ENCODE measurements at regions not wholly inside any gene's neighbourhood (a gene's known extent, or its start where the extent isn't known, plus 50 kb on each side); places are given as distances from the start of the nearest gene placed in this dataset.

GRCh38 chr15:38163658-38164057 lies 89.0 kb upstream of the SPRED1 start:
- TF ChIP-seq POLR2AphosphoS5 (IDR thresholded peaks at IDR 0.05) (no peak), EP300 (IDR thresholded peaks at IDR 0.05) (no peak), POLR2A (IDR thresholded peaks at IDR 0.05) (no peak), CTCF (IDR thresholded peaks at IDR 0.05) (no peak)
- no peaks in the 10 kb centered on the region for H3K9me3 ChIP-seq
- no peak for DNase-seq (ENCODE audit: low spot score in 2 of 2)
- no peaks in the 10 kb centered on the region for H3K36me3 ChIP-seq
- peaks cover 3% of the 10 kb centered on the region for H3K4me1 ChIP-seq
- no peak overlapping the region for H3K27ac ChIP-seq
- no peak overlapping the region for H3K4me3 ChIP-seq
- no peaks in the 10 kb centered on the region for H3K27me3 ChIP-seq

- H3K4me1 ChIP-seq = peaks cover 7% of the 10 kb centered on the region
- no peaks in the 10 kb centered on the region for H3K27me3 ChIP-seq
- no peak overlapping the region for H3K27ac ChIP-seq
- TF ChIP-seq POLR2A (IDR thresholded peaks at IDR 0.05) (no peak), CTCF (IDR thresholded peaks at IDR 0.05) (no peak), EP300 (IDR thresholded peaks at IDR 0.05) (no peak), POLR2AphosphoS5 (IDR thresholded peaks at IDR 0.05) (no peak)
- H3K36me3 ChIP-seq = no peaks in the 10 kb centered on the region
- H3K9me3 ChIP-seq = no peaks in the 10 kb centered on the region
- 53% methylated on average over 2 of the region's 2 CpGs for whole genome bisulfite sequencing
- no peak for DNase-seq (ENCODE audit: low spot score in 2 of 2)
- H3K4me3 ChIP-seq = no peak overlapping the region
Measured at GRCh38 chr15:38164061-38164460, 88.6 kb upstream of the SPRED1 start.

- no peaks in the 10 kb centered on the region for H3K36me3 ChIP-seq
- 75% methylated on average over 4 of the region's 4 CpGs for WGBS
- H3K9me3 ChIP-seq = no peaks in the 10 kb centered on the region
- no peaks in the 10 kb centered on the region for H3K27me3 ChIP-seq
- no peak for TF ChIP-seq POLR2AphosphoS5 (IDR thresholded peaks at IDR 0.05)
- TF ChIP-seq CTCF (IDR thresholded peaks at IDR 0.05) = no peak
- no peak for TF ChIP-seq POLR2A (IDR thresholded peaks at IDR 0.05)
- TF ChIP-seq EP300 (IDR thresholded peaks at IDR 0.05) = no peak
- no peak overlapping the region for H3K4me3 ChIP-seq
- peaks cover 10% of the 10 kb centered on the region for H3K4me1 ChIP-seq
- no peak for DNase-seq (ENCODE audit: low spot score in 2 of 2)
- no peak overlapping the region for H3K27ac ChIP-seq
Measured at GRCh38 chr15:38164507-38164906, 88.1 kb upstream of the SPRED1 start.

GRCh38 chr15:38168467-38169070 lies 84.1 kb upstream of the SPRED1 start:
- Histone ChIP-seq H3K27ac (no peak overlapping the region), H3K4me1 (peaks cover 14% of the 10 kb centered on the region), H3K36me3 (no peaks in the 10 kb centered on the region), H3K9me3 (no peaks in the 10 kb centered on the region), H3K4me3 (no peak overlapping the region), H3K27me3 (no peaks in the 10 kb centered on the region)
- TF ChIP-seq EP300 (IDR thresholded peaks at IDR 0.05) (no peak), POLR2AphosphoS5 (IDR thresholded peaks at IDR 0.05) (no peak), POLR2A (IDR thresholded peaks at IDR 0.05) (no peak), CTCF (IDR thresholded peaks at IDR 0.05) (no peak)
- 33% methylated on average over 2 of the region's 2 CpGs for WGBS
- no peak for DNase-seq (ENCODE audit: low spot score in 2 of 2)

GRCh38 chr15:38171973-38172372 lies 80.7 kb upstream of the SPRED1 start:
- WGBS = 56% methylated on average over 1 of the region's 1 CpG
- DNase-seq (ENCODE audit: low spot score in 2 of 2) = no peak
- Histone ChIP-seq H3K9me3 (no peaks in the 10 kb centered on the region), H3K4me3 (no peak overlapping the region), H3K27me3 (no peaks in the 10 kb centered on the region), H3K36me3 (no peaks in the 10 kb centered on the region), H3K27ac (no peak overlapping the region), H3K4me1 (peaks cover 14% of the 10 kb centered on the region)
- TF ChIP-seq CTCF (IDR thresholded peaks at IDR 0.05) (no peak), POLR2A (IDR thresholded peaks at IDR 0.05) (no peak), EP300 (IDR thresholded peaks at IDR 0.05) (no peak), POLR2AphosphoS5 (IDR thresholded peaks at IDR 0.05) (no peak)

Measured in suprapubic skin (tissue), 4 donors.